CMK (cell line): ENCODE measurements at regions not wholly inside any gene's neighbourhood (a gene's known extent, or its start where the extent isn't known, plus 50 kb on each side); places are given as distances from the start of the nearest gene placed in this dataset.
"Not testable (repeated sequence)": the region's sequence is repeated elsewhere in the genome, so short reads cannot be mapped to it uniquely, and the experiment has no call there.

ENCODE experiments used
- DNase-seq: peaks from one replicate; pipeline ENCODE4 v3.0.0-alpha.2; 2010; ENCODE audit warnings: low read depth

DNA sequence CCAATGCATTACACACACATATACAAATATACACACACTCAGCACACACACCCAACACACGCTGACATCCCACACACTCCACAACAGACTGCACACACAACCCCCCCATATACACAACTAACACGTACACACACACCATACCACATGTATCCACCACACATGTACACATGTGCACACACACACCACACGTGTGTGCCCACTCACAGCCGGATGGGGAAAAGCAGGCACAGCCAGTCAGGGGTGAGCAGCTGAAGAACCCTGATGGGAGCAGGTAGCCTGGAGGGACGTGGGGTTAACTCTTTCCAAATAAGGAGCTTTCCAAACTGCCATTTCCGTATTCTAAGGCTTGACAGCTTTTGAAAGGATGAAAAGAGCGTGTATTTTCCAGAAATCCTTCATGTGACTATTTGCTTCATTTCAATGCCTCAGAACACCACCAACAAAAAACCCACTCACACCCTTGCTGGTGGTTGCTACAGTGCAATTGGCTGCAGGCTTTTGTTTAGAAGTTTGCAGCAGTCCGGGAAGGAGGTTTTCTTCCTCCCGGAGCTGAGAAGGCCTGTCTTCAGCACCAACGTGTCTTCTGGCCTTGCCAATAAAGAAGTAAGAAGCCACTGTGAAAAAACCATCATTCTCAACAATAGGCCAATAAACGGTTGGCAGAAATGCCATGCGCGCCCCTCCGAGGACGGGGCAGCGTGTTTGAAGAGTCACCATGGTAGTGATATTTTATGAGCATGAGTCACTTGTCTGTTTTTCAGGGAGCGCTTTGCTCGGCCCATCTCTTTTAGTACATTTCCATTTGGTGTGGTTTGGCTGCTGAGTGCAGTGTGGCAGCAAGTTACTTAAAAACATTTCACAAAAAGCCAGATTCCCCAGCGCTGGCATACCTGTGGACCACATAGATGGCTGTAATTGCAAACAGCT, 131.3 kb upstream of the GMDS start:
- no peak for DNase-seq

DNA sequence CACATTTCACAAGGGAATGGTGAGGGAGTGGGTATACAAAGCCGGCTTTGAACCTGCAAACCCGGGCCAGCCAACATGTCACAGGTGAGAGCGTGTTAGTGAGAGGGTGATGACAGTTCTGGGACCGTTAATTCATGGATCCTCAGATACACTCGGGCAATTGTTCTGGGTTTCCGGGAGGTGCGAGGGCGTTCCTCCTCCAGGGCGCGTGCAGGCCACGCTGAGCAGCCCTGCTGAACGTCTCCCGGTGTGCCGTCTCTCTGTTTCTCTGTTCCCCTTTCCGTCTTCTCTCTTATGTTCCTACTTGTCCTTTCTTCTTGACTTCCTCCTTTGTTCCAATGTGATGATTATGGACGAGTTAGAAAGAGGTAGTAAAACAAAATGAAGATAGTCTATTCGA, 130.0 kb upstream of the GMDS start:
- no peak for DNase-seq

DNA sequence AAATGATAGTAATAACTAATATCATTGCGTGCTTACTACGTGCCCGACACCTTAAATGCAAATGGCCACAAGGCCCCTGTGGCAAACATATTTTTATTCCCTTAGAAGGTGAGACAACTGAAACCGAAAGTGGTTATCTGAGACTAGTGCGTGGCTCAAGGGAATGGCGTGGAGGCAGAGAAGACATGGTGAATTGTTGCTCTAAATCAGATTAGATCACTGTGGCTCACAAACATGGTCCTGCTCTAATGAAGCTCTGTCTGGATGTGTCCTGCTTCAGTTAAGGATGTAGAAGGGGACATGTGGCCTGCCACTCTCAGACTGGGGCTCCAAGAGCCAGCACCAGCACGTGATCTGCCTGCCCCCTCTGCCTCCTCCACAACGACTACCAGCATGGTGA, 124.2 kb upstream of the GMDS start:
- DNase-seq: no peak

DNA sequence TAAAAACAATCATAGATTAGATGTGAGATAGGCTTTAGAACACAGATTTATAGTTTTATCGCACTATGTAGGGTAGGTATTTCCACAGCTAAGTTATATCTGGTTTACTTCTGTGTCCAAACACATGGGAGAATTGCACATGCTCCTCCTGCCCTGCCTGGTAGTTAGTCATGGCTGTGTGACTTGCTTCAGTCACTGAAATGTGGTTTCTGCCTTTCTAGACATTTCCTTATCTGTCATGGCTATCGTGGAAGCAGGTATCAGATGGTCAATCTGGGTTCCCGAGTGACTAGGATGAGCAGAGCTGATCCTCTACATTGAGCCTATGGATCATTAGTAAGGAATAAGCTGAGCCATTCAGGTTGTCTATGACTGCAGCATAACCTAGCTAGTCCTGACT, 117.8 kb upstream of the GMDS start:
- no peak for DNase-seq

DNA sequence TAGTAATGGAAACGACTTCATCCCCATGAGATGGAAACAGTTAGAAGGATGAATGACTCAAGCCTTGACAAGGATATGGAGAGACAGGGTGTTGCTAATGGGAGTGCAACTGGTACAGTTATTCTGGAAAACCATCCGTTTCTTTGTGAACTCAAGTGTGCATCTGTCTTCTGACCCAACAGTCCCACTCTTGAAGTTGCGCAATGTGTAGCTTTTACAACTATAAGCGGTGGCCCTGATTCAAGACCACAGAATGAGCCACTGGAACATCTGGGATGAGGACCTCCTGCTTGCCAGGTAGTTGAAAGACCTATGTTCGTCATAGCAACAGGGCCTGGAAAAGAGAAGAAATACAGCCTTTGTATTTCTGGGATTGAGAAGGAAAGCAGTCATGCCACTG, 115.8 kb upstream of the GMDS start:
- DNase-seq: no peak

DNA sequence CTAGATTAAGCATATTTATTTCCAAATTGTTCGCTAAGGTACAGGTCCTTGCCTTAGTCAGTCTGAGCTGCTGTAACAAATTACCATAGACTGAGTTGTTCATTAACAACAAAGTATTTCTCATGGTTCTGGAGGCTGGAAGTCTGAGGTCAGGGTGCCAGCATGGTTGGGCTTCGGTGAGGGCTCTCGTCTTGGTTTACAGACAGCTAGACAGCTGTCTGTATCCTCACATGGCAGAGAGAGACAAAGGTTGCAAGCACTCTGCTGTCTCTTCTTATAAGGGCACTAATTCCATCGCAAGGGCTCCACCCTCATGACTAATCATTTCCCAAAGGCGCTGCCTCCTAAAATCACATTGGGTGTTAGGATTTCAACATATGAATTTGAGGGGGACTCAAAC, 115.3 kb upstream of the GMDS start:
- no peak for DNase-seq

DNA sequence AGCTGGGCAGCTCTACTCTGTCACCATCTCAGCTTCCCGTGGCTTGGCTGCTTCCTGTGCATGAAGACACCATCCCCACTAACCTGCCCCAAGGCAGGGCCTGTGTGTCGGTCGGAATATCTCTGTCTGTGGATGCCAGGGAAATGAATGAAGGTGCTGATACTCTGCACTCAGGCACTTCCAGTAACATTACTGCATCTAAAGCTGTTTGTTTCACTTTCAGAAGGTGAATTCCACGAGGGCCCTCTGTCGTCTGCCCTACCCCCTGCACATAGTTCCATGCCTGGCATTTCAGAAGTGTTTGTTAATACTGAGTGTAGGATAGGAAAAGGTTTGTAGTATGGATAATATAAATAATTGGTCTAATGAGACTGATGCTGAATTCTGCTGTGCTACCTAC, 114.7 kb upstream of the GMDS start:
- no peak for DNase-seq

DNA sequence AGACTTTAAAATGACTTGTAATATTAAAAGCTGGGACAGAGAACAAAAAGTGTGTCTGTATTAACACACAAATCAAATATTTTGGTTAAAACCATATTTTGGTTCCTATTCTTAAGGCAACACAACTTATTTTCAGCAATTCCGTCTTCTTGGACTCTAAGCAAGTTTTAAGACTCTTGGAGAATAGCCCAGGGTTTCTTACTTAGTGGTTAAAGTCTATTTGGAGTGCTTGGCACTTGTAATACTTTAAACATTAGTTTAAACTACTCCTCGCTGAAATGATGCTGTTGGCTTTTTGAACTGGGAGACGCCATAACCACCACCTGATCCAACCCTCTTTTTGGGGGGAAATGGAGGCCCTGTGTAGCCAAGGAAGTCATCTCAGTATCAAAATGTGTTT, 109.7 kb upstream of the GMDS start:
- DNase-seq: no peak

DNA sequence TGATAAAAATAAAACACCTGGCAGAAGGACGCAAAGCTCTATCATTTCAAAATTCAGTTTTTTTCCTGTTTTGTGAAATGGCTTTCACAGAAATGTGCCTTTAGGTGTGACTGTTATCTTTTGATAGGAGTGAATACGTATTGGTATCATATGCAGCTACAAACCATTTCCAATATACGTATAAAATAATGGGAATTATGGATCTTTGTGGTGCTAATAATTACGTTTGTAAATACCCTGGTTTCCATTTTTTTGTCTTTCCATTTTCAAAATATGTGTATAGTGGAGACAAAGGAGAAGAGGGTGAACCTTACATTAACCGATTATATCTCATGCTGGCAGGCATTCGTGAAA, 108.7 kb upstream of the GMDS start:
- DNase-seq: no peak

DNA sequence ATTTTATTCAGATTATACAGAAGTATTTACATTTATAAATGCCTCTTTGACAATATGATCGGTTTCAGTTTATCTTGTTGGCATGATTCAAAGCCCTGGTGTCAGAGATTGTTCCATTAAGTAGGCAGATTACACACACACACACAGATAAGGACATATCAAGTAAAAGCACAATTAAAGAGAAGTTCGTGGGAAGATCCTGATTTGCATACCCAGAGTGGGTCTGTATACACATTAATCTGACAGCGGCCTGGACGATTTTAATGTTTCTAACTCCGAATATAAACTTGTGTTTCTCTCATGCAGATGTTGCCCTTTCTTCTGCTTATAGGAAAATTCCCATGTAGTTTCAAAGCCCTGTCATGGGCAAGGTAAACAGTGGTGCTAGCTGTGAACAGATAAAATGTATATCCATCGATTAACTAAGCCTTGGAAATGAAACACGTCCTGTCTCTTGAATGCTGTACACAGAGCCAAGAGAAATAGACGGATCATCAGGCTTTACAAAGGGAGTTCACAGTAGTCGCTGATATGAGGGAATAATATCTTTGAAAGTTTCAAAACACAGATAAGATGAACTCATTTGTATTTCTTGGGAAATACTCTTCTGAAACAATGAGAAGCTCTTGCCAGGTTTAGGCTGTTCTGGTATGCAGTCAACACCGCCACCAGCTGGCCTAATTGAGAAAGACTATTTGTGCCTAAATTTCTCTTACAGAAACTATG, 108.2 kb upstream of the GMDS start:
- DNase-seq: peak; percentile 8

DNA sequence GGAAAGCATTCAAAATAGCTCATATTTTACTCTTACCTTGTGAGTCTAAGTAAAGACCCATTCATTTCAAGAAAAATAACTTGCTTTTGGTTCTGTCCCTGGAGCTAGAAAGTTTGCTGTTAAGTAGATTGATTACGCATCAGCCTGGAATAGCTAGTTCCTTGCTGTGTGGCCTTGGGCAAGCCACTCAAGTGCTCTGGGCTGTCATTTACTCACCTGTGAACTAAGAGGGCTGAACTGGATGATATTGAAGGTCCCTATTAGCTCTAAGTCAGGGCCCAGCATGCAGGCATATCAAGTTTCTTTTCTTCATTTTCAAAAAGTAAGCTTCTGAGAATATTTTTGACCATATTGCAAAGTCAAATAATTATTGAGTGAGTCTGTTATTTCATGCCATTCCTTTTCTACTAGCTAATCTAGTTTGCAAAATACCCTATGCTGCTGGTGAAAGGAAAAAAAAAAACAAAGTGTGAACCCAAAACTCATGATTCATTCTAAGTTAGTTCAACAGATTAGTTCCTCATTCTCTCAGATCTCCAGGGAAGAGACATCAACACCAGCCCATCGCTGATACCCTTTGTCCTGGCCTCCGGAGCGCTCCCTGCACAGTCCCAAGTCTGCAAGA, 106.5 kb upstream of the GMDS start:
- DNase-seq: no peak

DNA sequence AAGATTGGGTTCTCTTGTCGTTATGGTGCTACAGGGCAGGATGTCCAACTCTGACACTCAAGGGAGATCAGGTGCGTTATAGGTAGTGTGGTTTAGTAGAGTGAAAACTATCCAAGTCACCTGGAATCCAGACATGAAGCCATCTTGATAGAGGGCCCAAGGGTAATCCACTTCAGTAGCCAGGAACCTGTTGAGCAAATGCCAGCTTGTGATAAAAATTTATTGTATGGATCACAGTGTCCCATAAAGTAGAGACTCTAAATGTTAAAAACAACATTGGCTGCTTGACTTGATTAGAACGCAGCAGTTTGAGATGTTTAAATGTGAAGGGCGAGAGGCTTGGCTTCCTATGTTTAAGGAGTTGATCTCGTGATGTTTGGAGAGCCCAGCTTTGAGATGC, 105.7 kb upstream of the GMDS start:
- no peak for DNase-seq

DNA sequence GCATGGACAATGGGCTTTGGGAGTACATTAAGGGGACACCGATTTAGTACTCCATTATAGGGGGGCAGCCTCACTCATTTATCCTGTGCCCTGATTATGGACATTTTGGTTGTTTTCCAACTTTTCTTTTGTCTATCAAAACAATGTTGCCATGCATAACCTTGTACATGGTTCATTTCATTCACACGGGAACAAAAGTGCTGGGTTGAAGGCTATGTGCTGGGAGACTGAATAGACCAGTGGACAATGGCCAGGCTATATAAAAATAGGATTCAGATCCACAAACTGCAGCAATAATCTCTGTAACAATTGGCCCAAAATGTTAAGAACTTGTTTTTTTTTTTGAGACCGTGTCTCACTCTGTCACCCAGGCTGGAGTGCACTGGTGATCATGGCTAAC, 100.7 kb upstream of the GMDS start:
- DNase-seq: no peak

DNA sequence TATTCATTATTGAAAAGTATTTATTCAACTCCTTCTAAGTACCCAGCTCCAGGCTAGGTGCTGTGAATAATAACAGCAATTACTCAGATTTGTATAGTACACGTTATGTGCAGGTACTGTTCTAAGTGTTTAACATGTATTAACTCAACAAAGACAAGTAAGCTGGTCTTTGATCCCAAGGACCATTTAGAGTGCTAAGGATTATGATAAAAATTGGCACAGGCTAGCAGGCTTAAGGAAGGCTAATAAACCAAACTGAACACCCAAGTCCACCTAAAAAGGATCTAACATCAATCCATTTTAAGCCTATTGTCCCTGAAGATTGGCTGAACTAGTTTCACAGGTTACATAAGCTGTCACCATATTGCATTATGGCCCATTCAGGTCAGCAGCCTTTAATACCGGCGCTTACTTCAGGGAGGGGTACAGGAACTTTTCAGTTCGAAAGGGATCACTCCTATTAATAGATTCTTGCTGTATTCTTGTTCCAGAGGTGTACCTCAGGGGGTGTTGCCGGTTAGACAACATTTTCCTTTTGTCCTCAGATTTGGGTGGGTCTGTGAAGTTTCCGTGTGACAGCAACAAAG, 99.0 kb upstream of the GMDS start:
- DNase-seq: no peak

DNA sequence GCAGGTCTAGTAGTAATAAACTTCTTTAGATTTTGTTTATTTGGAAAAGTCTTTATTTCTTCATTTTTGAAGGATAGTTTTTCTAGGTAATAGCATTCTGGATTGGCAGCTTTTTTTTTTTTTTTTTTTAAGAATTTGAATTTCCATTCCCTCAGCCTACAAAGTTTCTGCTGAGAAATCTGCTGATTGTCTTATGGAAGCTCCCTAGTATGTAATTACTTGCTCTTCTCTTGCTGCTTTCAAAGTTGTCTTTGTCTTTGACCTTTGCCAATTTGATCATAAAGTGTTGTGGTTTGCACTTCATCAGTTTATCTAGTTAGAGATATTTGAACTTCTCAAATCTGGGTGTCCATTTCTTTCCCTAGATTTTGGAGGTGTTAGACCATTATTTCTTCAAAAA, 82.2 kb upstream of the GMDS start:
- no peak for DNase-seq

DNA sequence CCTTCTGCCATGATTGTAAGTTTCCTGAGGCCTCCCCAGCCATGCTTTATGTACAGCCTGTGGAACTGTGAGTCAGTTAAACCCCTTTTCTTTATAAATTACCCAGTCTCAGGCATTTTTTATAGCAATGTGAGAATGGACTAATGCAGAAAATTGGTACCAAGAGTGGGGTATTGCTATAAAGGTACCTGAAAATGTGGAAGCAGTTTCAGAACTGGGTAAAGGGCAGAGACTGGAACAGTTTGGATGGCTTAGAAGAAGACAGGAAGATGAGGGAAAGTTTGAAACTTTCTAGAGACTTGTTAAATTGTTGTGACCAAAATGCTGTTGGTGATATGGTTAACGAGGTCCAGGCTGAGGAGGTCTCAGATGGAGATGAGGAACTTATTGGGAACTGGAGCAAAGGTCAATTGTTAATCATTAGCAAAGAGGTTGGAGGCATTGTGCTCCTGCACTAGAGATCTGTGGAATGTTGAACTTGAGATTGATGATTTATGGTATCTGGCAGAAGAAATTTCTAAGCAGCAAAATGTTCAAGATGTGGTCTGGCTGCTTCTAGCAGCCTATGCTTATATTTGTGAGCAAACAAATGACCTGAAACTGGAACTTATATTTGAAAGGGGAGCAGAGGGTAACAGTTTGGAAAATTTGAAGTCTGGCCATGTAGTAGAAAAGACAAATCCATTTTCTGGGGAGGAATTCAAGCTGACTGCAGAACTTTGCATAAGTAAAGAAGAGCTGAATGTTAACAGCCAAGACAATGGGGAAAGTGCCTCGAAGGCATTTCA, 79.0 kb upstream of the GMDS start:
- no peak for DNase-seq

DNA sequence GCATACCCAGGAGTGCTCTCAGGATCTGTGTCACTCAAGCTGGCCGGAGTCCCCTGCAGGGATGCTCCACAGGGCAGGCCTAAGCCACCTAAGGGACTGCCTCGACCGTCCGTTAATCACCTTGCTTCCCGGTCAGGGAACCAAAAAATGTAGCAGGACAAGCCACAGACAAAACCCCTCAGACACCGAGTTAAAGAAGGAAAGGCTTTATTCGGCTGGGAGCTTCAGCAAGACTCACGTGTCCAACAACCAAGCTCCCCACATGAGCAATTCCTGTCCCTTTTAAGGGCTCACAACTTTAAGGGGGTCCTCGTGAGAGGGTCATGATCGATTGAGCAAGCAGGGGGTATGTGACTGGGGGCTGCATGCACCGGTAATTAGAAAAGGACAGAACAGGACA, 72.1 kb upstream of the GMDS start:
- not testable (repeated sequence) for DNase-seq

DNA sequence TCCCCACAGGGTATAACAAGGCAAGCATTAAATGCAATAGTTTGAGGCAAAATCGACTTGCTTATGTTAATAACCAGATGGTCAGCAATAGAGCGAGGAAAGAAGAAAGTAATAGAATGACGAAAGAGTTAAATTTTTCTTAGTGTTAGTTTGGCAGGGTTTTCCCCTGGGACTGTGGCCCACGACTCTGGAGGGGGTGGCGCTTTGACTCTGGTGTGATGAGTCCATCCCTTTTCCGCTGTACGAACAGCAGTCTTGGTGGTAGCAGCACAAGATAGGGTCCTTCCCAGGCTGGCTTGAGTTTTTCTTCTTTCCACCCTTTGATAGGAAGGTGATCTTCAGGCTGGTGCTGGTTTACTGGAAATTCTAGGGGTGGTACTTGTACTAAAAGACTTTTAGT, 69.2 kb upstream of the GMDS start:
- no peak for DNase-seq

DNA sequence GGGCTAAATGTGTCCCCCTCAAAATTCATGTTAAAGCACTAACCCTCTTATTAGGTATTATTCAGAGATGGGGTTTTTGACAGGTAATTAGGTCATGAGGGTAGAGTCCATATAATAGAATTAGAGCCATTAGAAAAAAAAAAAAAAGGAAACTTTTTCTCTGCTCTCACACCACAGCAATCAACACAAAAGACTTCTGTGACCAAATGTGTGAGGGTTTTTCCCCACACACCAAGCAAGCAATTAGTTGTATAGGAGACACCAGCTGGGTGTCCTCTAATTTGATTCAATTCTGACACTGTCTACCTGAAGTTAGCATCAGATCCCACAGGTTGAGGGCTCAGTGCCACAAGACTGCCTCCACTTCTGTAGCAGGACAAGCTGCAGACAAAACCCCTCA, 64.6 kb upstream of the GMDS start:
- no peak for DNase-seq

DNA sequence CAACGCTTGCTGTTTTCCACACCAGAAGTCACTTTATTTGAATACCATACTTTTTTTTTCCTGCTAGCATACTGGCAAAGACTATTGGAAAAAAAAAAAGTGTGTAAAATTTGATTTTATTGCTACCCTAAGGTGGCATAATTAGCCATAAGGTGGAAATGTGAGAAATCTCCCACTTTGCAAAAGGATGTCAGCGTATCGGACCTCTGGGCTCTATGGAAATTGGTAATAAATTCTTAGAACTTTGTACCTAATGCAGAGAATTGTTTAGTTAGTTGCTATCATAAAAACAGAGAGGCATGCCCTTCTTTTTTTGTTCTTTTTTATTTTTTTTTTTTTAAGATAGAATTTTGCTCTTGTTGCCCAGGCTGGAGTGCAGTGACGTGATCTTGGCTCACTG, 63.7 kb upstream of the GMDS start:
- no peak for DNase-seq

DNA sequence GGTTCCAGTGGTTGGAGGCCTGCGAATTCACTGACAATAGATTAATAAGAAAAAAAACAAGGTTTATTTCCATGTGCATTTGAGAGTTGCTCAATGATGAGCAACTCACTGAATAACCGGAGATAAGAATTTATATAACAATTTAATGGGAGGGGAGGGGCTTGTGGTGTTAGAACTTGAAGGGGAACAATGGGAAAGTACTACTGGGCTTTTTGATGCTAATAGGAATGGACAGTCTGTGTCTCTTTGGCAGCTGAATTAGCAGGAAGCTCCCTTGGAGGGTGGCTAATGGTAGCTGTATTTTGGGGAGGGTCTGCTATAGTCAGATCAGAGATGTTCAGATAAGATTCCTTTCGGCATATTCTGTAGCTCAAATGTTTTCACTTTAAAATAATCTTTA, 62.4 kb upstream of the GMDS start:
- no peak for DNase-seq

DNA sequence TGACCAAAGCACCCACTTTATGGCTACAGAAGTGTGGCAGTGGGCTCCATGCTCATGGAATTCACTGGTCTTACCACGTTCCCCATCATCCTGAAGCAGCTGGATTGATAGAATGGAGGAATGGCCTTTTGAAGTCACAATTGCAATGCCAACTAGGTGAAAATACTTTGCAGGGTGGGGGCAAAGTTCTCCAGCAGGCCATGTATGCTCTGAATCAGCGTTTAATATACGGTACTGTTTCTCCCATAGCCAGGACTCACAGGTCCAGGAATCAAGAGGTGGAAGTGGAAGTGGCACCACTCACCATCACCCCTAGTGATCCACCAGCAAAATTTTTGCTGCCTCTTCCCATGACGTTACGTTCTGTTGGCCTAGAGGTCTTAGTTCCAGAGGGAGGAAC, 60.5 kb upstream of the GMDS start:
- no peak for DNase-seq
